K562 (cell line): ENCODE measurements at regions not wholly inside any gene's neighbourhood (a gene's known extent, or its start where the extent isn't known, plus 50 kb on each side); places are given as distances from the start of the nearest gene placed in this dataset.

Source experiments
- ATAC-seq: fragments of 200-7000 bp; cut with Tn5 transposase; 3 replicates; pipeline ENCODE4 v1.9.1; 2020; ENCODE audit warnings: moderate library complexity
- BruUV-seq: library from RNA; stranded (reverse); fragments of 400-500 nt; replicated peaks from 2 replicates; lab custom pipeline; 2021; lab: Mats Ljungman, UMichigan
- CTCF ChIA-PET: fragments of 300-600 bp; formaldehyde crosslinking; extraction: SDS; loops from one replicate; lab custom pipeline; 2021; ENCODE audit warnings: low intra/inter-chr PET ratio; lab: Yijun Ruan, JAX
- POLR2A ChIA-PET: fragments of 300-600, 350-650 bp; sonication (Branson Sonifier 250); formaldehyde crosslinking; extraction: SDS; loops from one replicate; lab custom pipeline; 2021; ENCODE audit warnings: antibody characterized with exemption, inconsistent platforms; lab: Yijun Ruan, JAX
- DNase-seq, 4 experiments: peaks; one replicate each; pipeline versions ENCODE4 v3.0.0 to v3.0.0-alpha.2; 2011 to 2018; ENCODE audit warnings: low spot score in 3 of 4, mixed read lengths in 3 of 4; ENCODE audit errors: extremely low read depth in 1 of 4
- FAIRE-seq: peaks from 2 replicates; lab custom pipeline; 2011; peaks lifted over from hg19 to GRCh38; lab: Jason Lieb, UNC
- H2AFZ ChIP-seq: 2 replicates; pipeline ENCODE4 v1.6.0; 2011; ENCODE audit warnings: low read depth, low read length, control low read depth, inconsistent platforms
- H3K27ac ChIP-seq: fragments of 200-600 bp; 3 replicates; pipeline ENCODE4 v1.8.0; 2011; ENCODE audit warnings: low read depth, mild to moderate bottlenecking, control low read depth, inconsistent platforms, low read length, moderate library complexity, mixed read lengths; ENCODE audit errors: extremely low read depth
- H3K27me3 ChIP-seq, 2 experiments: fragments of 300-600 bp in 1 of 2; 2 replicates in 1 of 2; 3 replicates in 1 of 2; pipeline versions ENCODE4 v1.6.0 to v1.8.0; 2011; ENCODE audit warnings: inconsistent platforms in 2 of 2, low read length in 2 of 2, mild to moderate bottlenecking in 1 of 2, mixed read lengths in 1 of 2, moderate library complexity in 1 of 2; ENCODE audit not compliant: control insufficient read depth in 2 of 2, insufficient read depth in 2 of 2
- H3K36me3 ChIP-seq: fragments of 300-600 bp; 3 replicates; pipeline ENCODE4 v1.8.0; 2011; ENCODE audit warnings: mild to moderate bottlenecking, low read length, inconsistent platforms; ENCODE audit not compliant: control insufficient read depth, insufficient read depth
- H3K4me1 ChIP-seq, 2 experiments: fragments of 200-600 bp in 1 of 2; replicated peaks in 1 of 2; 2 replicates in 1 of 2; 3 replicates in 1 of 2; pipeline versions ENCODE4 v1.5.1 to v1.8.0; 2011; ENCODE audit warnings: inconsistent platforms in 2 of 2, low read length in 2 of 2, mild to moderate bottlenecking in 1 of 2, mixed read lengths in 1 of 2, moderate library complexity in 1 of 2; ENCODE audit not compliant: control insufficient read depth in 2 of 2, insufficient read depth in 2 of 2
- H3K4me2 ChIP-seq: 2 replicates; pipeline ENCODE4 v1.6.1; 2011; ENCODE audit warnings: low read length, control low read depth, inconsistent platforms, mixed read lengths; ENCODE audit not compliant: insufficient read depth
- H3K4me3 ChIP-seq: fragments of 200-600 bp; sonication (generic), shearing (Covaris generic); 2 replicates; pipeline ENCODE4 v1.5.1; 2016; ENCODE audit warnings: control low read depth, inconsistent platforms
- H3K79me2 ChIP-seq: fragments of 200-600 bp; 3 replicates; pipeline ENCODE4 v1.8.0; 2011; ENCODE audit warnings: low read length, inconsistent platforms; ENCODE audit not compliant: control insufficient read depth, insufficient read depth
- H3K9ac ChIP-seq, 2 experiments: 2 replicates each; pipeline versions ENCODE4 v1.6.0 to v1.6.1; 2011; ENCODE audit warnings: low read depth in 2 of 2, low read length in 2 of 2, control low read depth in 1 of 2, inconsistent platforms in 1 of 2, mild to moderate bottlenecking in 1 of 2, mixed read lengths in 1 of 2; ENCODE audit not compliant: insufficient read depth in 1 of 2
- H3K9me1 ChIP-seq: one replicate; pipeline ENCODE4 v1.6.0; 2011; ENCODE audit warnings: inconsistent platforms, mild to moderate bottlenecking, low read length, moderate library complexity; ENCODE audit not compliant: control insufficient read depth, insufficient read depth
- H3K9me3 ChIP-seq: replicated peaks from 2 replicates; pipeline ENCODE4 v1.5.1; 2011; ENCODE audit warnings: low read depth, low read length, inconsistent platforms; ENCODE audit not compliant: control insufficient read depth, insufficient read depth
- H4K20me1 ChIP-seq: replicated peaks from 2 replicates; pipeline ENCODE4 v1.6.1; 2011; ENCODE audit warnings: low read length, inconsistent platforms, mixed read lengths; ENCODE audit not compliant: control insufficient read depth, insufficient read depth
- BRD9 ChIP-seq: fragments of 450-650 bp; IDR thresholded peaks from 2 replicates; pipeline ENCODE4 v1.6.1; 2018; ENCODE audit warnings: low read depth; ENCODE audit not compliant: partially characterized antibody
- RBM17 ChIP-seq: fragments of 200-400 bp; formaldehyde crosslinking; IDR thresholded peaks from 2 replicates; pipeline ENCODE4 v1.6.1; 2017; ENCODE audit warnings: low read depth, mild to moderate bottlenecking, low read length, borderline replicate concordance
- RFX5 ChIP-seq: IDR thresholded peaks from 2 replicates; pipeline ENCODE4 v1.6.1; 2011; ENCODE audit warnings: low read depth, mild to moderate bottlenecking, improper control_type of control experiment, low read length
- RNF219 ChIP-seq: fragments of 250-450 bp; sonication (Bioruptor Pico); IDR thresholded peaks from 2 replicates; pipeline ENCODE4 v1.5.0; 2022; ENCODE audit warnings: mild to moderate bottlenecking
- ZBTB7A ChIP-seq: IDR thresholded peaks from 2 replicates; pipeline ENCODE4 v1.6.1; 2011; ENCODE audit warnings: low read depth, mild to moderate bottlenecking, low read length, moderate library complexity, borderline replicate concordance; ENCODE audit not compliant: control insufficient read depth
- ZNF23 ChIP-seq: fragments of 250-450 bp; sonication (Bioruptor Pico); IDR thresholded peaks from 2 replicates; pipeline ENCODE4 v1.4.0; 2020; ENCODE audit warnings: mild to moderate bottlenecking
- ZNF398 ChIP-seq: fragments of 250-450 bp; sonication (Bioruptor Pico); IDR thresholded peaks from 2 replicates; pipeline ENCODE4 v1.8.0; 2021; ENCODE audit warnings: moderate library complexity, mild to moderate bottlenecking, inconsistent platforms
- ZNF79 ChIP-seq: fragments of 250-450 bp; sonication (Bioruptor Pico); IDR thresholded peaks from 2 replicates; pipeline ENCODE4 v1.4.0; 2020; ENCODE audit warnings: low read depth, mild to moderate bottlenecking, moderate library complexity
- WGBS: fragments of 100-300 bp; shearing (Covaris generic); methylation state at CpG from one replicate; pipeline ENCODE4 v1.1.6; 2016; ENCODE audit warnings: low coverage, mixed read lengths; ENCODE audit not compliant: insufficient coverage; ENCODE audit errors: missing lambda C conversion rate; 5-methylcytosine and 5-hydroxymethylcytosine counted together
- in situ Hi-C: fragments of 300-500 bp; cut with MboI; formaldehyde crosslinking; loops from 4 replicates; pipeline ENCODE4 v1.15.0; 2018; ENCODE audit warnings: inconsistent platforms, mixed read lengths
- intact Hi-C: fragments of 100-400 bp; cut with micrococcal nuclease; formaldehyde crosslinking; loops from 2 replicates; pipeline ENCODE4 v1.14.2; 2022

GRCh38 chr13:73388586-73388985 lies 329.8 kb downstream of the KLF5 start (continued):
- TF ChIP-seq RFX5 (no peak), ZBTB7A (no peak), BRD9 (no peak), ZNF398 (no peak), RNF219 (CRISPR knock-in tag) (no peak), RBM17 (no peak), ZNF23 (no peak)
- TF ChIP-seq, all 486 proteins: peak for 0

- ATAC-seq, result no peak
- no peak overlapping the region for H3K9ac ChIP-seq
- in situ Hi-C loops (no loop called here), intact Hi-C loops (no loop called here)
- FAIRE-seq, result no peak
- no peaks in the 10 kb centered on the region for H3K36me3 ChIP-seq
- TF ChIP-seq ZNF79, result no peak
- H3K4me3 ChIP-seq, result no peak overlapping the region
- CTCF ChIA-PET, result no interaction called here
- POLR2A ChIA-PET, result interaction anchor here (0.6 kb wide), 1 partner anchor 548 kb away, joined by 3 read pairs; no protein-coding TSS in a partner anchor
- H3K4me2 ChIP-seq, result no peak overlapping the region
- WGBS, result 0% methylated on average over 5 of the region's 6 CpGs
- no peaks in the 10 kb centered on the region for H3K4me1 ChIP-seq
- no peaks in the 10 kb centered on the region for H3K9me3 ChIP-seq
- H3K79me2 ChIP-seq, result no peaks in the 10 kb centered on the region
- H2AFZ ChIP-seq, result no peak overlapping the region
- BruUV-seq, result no TSS peak
- no peak overlapping the region for H3K27ac ChIP-seq
- H3K27me3 ChIP-seq, result no peaks in the 10 kb centered on the region
- DNase-seq, result no peak
- H3K9me1 ChIP-seq, result no peaks in the 10 kb centered on the region
- no peaks in the 10 kb centered on the region for H4K20me1 ChIP-seq
Measured at GRCh38 chr13:73387318-73387717, 328.5 kb downstream of the KLF5 start.
